Ascending aorta (tissue), 2 donors: ENCODE measurements at regions not wholly inside any gene's neighbourhood (a gene's known extent, or its start where the extent isn't known, plus 50 kb on each side); places are given as distances from the start of the nearest gene placed in this dataset.

Experiments
- DNase-seq, 2 donors: peaks; one replicate each; pipeline ENCODE4 v3.0.0-alpha.2; 2019; ENCODE audit warnings: low spot score in 2 of 2
- H3K27ac ChIP-seq, 2 donors: fragments of 200-600 bp; sonication (generic); one replicate each; pipeline ENCODE4 v1.5.1; 2016 to 2017; ENCODE audit warnings: mild to moderate bottlenecking in 1 of 2
- H3K27me3 ChIP-seq: fragments of 200-600 bp; sonication (generic); one replicate; pipeline ENCODE4 v1.5.1; 2017
- H3K36me3 ChIP-seq, 2 donors: fragments of 200-600 bp; sonication (generic); one replicate each; pipeline ENCODE4 v1.5.1; 2016
- H3K4me1 ChIP-seq, 2 donors: fragments of 200-600 bp; sonication (generic); one replicate each; pipeline ENCODE4 v1.5.1; 2016 to 2017; ENCODE audit warnings: mild to moderate bottlenecking in 1 of 2
- H3K4me3 ChIP-seq, 2 donors: fragments of 200-600 bp; sonication (generic); one replicate each; pipeline ENCODE4 v1.5.1; 2016 to 2017; ENCODE audit warnings: mild to moderate bottlenecking in 1 of 2
- H3K9me3 ChIP-seq, 2 donors: fragments of 200-600 bp; sonication (generic); one replicate each; pipeline ENCODE4 v1.5.1; 2016
- intact Hi-C: fragments of 100-400 bp; cut with DNase I; formaldehyde crosslinking; loops from one replicate; pipeline ENCODE4 v1.15.1; 2023
- TF ChIP-seq, protein P1 (sequence below), 3 experiments: fragments of 200-600 bp in 2 of 3; fragments of 450-650 bp in 1 of 3; sonication (generic) in 2 of 3; IDR thresholded peaks; one replicate each; pipeline ENCODE4 v1.5.1; 2016 to 2019; ENCODE audit warnings: antibody characterized with exemption in 3 of 3, mild to moderate bottlenecking in 1 of 3, moderate library complexity in 1 of 3

GRCh38 chr3:152126260-152126659 lies 142.5 kb upstream of the MBNL1 start:
- DNase-seq, result no peak
- intact Hi-C loops, result no loop called here
- TF ChIP-seq, protein P1, sequence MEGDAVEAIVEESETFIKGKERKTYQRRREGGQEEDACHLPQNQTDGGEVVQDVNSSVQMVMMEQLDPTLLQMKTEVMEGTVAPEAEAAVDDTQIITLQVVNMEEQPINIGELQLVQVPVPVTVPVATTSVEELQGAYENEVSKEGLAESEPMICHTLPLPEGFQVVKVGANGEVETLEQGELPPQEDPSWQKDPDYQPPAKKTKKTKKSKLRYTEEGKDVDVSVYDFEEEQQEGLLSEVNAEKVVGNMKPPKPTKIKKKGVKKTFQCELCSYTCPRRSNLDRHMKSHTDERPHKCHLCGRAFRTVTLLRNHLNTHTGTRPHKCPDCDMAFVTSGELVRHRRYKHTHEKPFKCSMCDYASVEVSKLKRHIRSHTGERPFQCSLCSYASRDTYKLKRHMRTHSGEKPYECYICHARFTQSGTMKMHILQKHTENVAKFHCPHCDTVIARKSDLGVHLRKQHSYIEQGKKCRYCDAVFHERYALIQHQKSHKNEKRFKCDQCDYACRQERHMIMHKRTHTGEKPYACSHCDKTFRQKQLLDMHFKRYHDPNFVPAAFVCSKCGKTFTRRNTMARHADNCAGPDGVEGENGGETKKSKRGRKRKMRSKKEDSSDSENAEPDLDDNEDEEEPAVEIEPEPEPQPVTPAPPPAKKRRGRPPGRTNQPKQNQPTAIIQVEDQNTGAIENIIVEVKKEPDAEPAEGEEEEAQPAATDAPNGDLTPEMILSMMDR (IDR thresholded peaks at IDR 0.05), result no peak
- peaks cover 0 to 7% of the 10 kb centered on the region in 2 donors for H3K4me1 ChIP-seq
- no peaks in the 10 kb centered on the region for H3K27me3 ChIP-seq
- H3K27ac ChIP-seq, result no peak overlapping the region
- H3K36me3 ChIP-seq, result no peaks in the 10 kb centered on the region
- no peak overlapping the region for H3K4me3 ChIP-seq
- no peaks in the 10 kb centered on the region for H3K9me3 ChIP-seq

DNA sequence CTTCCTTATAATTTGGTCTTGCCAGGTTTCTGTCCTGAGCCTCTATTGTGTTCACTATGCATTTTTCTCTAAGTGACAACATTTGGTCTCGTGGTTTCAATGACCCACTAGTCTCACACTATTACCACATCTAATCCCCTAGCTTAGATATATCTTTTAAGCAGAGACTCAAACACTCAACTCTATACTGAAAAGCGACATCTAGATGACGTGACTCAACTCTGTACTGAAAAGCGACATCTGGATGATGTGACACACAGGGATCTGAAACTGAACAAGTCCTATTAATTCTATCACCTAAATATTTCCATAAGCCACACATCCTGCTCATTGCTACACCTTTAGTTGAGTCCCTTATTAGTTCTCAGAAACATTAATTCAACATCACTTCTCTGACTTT lies 141.7 kb upstream of the MBNL1 start:
- DNase-seq, result no peak
- H3K36me3 ChIP-seq, result no peaks in the 10 kb centered on the region
- TF ChIP-seq, protein P1 (IDR thresholded peaks at IDR 0.05), result no peak
- H3K27me3 ChIP-seq, result no peaks in the 10 kb centered on the region
- H3K9me3 ChIP-seq, result no peaks in the 10 kb centered on the region
- H3K27ac ChIP-seq, result no peak overlapping the region
- intact Hi-C loops, result no loop called here
- no peak overlapping the region for H3K4me3 ChIP-seq
- H3K4me1 ChIP-seq, result peaks cover 0 to 5% of the 10 kb centered on the region in 2 donors

GRCh38 chr3:152128356-152128755 lies 140.4 kb upstream of the MBNL1 start:
- no peaks in the 10 kb centered on the region for H3K9me3 ChIP-seq
- no peak overlapping the region for H3K4me3 ChIP-seq
- H3K27ac ChIP-seq, result no peak overlapping the region
- TF ChIP-seq, protein P1 (IDR thresholded peaks at IDR 0.05), result no peak
- peaks cover 0 to 5% of the 10 kb centered on the region in 2 donors for H3K4me1 ChIP-seq
- no peak for DNase-seq
- intact Hi-C loops, result no loop called here
- no peaks in the 10 kb centered on the region for H3K36me3 ChIP-seq
- no peaks in the 10 kb centered on the region for H3K27me3 ChIP-seq

GRCh38 chr3:152139651-152140050 lies 129.1 kb upstream of the MBNL1 start:
- Histone ChIP-seq H3K4me1 (peaks cover 0 to 4% of the 10 kb centered on the region in 2 donors), H3K27ac (no peak overlapping the region), H3K27me3 (no peaks in the 10 kb centered on the region), H3K9me3 (no peaks in the 10 kb centered on the region), H3K36me3 (no peaks in the 10 kb centered on the region), H3K4me3 (no peak overlapping the region)
- intact Hi-C loops, result no loop called here
- no peak for DNase-seq
- TF ChIP-seq, protein P1 (IDR thresholded peaks at IDR 0.05), result no peak

GRCh38 chr3:152146461-152146860 lies 122.3 kb upstream of the MBNL1 start:
- Histone ChIP-seq H3K27me3 (no peaks in the 10 kb centered on the region), H3K36me3 (no peaks in the 10 kb centered on the region), H3K4me3 (no peak overlapping the region), H3K4me1 (peaks cover 0 to 4% of the 10 kb centered on the region in 2 donors), H3K27ac (peak overlapping the region in 1 of 2 donors; percentile 55), H3K9me3 (no peaks in the 10 kb centered on the region)
- no peak for DNase-seq
- intact Hi-C loops, result loop anchor here (5.0 kb wide), 1 partner anchor 59 kb away; no protein-coding TSS in a partner anchor
- TF ChIP-seq, protein P1 (IDR thresholded peaks at IDR 0.05), result no peak

- peak overlapping the region; percentile 55 to 59 for H3K27ac ChIP-seq
- TF ChIP-seq, protein P1 (IDR thresholded peaks at IDR 0.05), result no peak
- no peaks in the 10 kb centered on the region for H3K36me3 ChIP-seq
- no peaks in the 10 kb centered on the region for H3K9me3 ChIP-seq
- no peak overlapping the region for H3K4me3 ChIP-seq
- H3K27me3 ChIP-seq, result no peaks in the 10 kb centered on the region
- DNase-seq, result no peak
- intact Hi-C loops, result loop anchor here (5.0 kb wide), 1 partner anchor 60 kb away; no protein-coding TSS in a partner anchor
- H3K4me1 ChIP-seq, result peaks cover 0 to 6% of the 10 kb centered on the region in 2 donors
These were observed 121.0 kb upstream of the MBNL1 start for GRCh38 chr3:152147748-152148147.
